Pancreas (tissue), 10 donors: ENCODE measurements at regions not wholly inside any gene's neighbourhood (a gene's known extent, or its start where the extent isn't known, plus 50 kb on each side); places are given as distances from the start of the nearest gene placed in this dataset.

Experiments
- ATAC-seq, 4 donors: fragments of 200-7000 bp; cut with Tn5 transposase; one replicate each; pipeline versions ENCODE4 v1.8.0 to v1.9.1; 2020; ENCODE audit warnings: mild to moderate bottlenecking in 4 of 4, moderate library complexity in 4 of 4
- DNase-seq, 6 donors: peaks; one replicate each; pipeline ENCODE4 v3.0.0-alpha.2; 2020
- FAIRE-seq: peaks from 2 replicates; lab custom pipeline; 2012; peaks lifted over from hg19 to GRCh38; lab: Jason Lieb, UNC
- H3K27ac ChIP-seq, 4 donors: fragments of 200-600 bp; sonication (generic); 1 replicate in 3 of 4; 2 replicates in 1 of 4; pipeline versions ENCODE4 v1.5.0 to v1.8.0; 2020
- H3K27me3 ChIP-seq, 4 donors: fragments of 200-600 bp; one replicate each; pipeline ENCODE4 v1.8.0; 2021
- H3K36me3 ChIP-seq, 3 donors: fragments of 200-600 bp; sonication (generic) in 1 of 3; one replicate each; pipeline versions ENCODE4 v1.5.0 to v1.8.0; 2020 to 2021
- H3K4me1 ChIP-seq, 3 donors: fragments of 200-600 bp; one replicate each; pipeline ENCODE4 v1.8.0; 2021
- H3K4me3 ChIP-seq, 4 donors: fragments of 200-600 bp; sonication (generic) in 2 of 4; one replicate each; pipeline versions ENCODE4 v1.5.0 to v1.8.0; 2020 to 2021
- H3K9me3 ChIP-seq, 4 donors: fragments of 200-600 bp; one replicate each; pipeline ENCODE4 v1.8.0; 2021
- CTCF ChIP-seq, 4 donors: fragments of 200-600 bp; sonication (generic) in 3 of 4; IDR thresholded peaks; one replicate each; pipeline versions ENCODE4 v1.5.0 to v1.8.0; 2021; ENCODE audit warnings: antibody characterized with exemption in 4 of 4
- WGBS, 2 donors: extraction: QIAGEN DNeasy Blood & Tissue Kit; methylation state at CpG; one replicate each; pipeline ENCODE4 v1.1.7; 2013; 5-methylcytosine and 5-hydroxymethylcytosine counted together
- intact Hi-C, 3 donors: fragments of 100-400 bp; cut with DNase I; formaldehyde crosslinking; loops; one replicate each; pipeline versions ENCODE4 v1.11.1 to v1.14.2; 2022
- donor health status: healthy with polysubstance abuse.
- donor health status: DM: no; HTN: no; CAD: no; lungs with moderate emphysema.
- donor health status: DM: no; HTN: no; CAD: no.
- donor health status: control.
- donor health status: control.
- donor health status: Bipolar disorder and iron deficiency.
- donor health status: DM: yes; HTN: yes; CAD: no.
- donor health status: DM: no; HTN: no; CAD: no.
- donor health status: DM: no; HTN: no; CAD: no.
- donor health status: DM: yes; HTN: yes; CAD: no.

DNA sequence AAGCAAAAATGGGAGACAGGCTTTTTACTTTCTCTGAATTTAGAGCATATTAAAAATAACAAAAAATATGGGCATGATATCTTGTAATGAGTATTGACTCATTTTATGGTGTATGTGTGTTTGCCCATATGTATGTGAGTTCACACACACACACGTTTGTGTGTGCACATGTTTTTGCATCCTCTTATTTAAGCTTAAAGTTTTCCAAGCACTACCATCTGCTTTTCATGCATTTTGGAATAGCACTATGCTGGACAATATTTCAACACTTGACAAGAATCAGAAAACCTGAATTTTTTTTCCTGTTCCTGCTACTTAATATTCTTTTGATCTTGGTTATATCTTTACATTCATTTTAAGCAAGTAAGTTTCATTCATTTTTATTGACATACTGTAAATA, 872.7 kb downstream of the OTOL1 start:
- H3K4me3 ChIP-seq, result no peak overlapping the region
- no peaks in the 10 kb centered on the region for H3K4me1 ChIP-seq
- no peaks in the 10 kb centered on the region for H3K36me3 ChIP-seq
- intact Hi-C loops, result no loop called here
- WGBS, 2 donors, result 23 to 26% methylated on average over 1 of the region's 1 CpG
- no peaks in the 10 kb centered on the region for H3K27me3 ChIP-seq
- TF ChIP-seq CTCF (IDR thresholded peaks at IDR 0.05), result no peak
- no peak for DNase-seq
- H3K9me3 ChIP-seq, result no peaks in the 10 kb centered on the region
- no peak for ATAC-seq
- FAIRE-seq, result no peak
- no peak overlapping the region for H3K27ac ChIP-seq

DNA sequence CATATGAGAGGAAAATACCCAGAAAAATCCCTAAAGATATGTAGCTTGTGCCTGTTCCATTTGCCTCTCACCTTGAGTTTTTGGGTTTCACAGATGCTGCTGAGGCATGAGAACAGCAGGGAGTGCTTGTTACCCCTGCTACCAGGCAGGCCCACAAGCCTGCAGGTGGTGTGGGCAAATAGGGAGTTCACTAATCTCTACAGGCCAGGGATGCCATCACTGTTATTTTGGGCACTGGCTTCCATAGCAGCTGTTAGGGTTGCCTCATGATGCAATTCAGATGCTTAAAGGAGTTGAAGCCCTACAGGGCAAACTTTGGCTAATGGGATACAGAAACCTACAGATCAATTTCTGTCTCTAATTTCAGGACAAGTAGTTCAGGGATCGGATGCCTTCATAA, 873.5 kb downstream of the OTOL1 start:
- H3K4me1 ChIP-seq, result no peaks in the 10 kb centered on the region
- H3K9me3 ChIP-seq, result no peaks in the 10 kb centered on the region
- ATAC-seq (no peak), FAIRE-seq (no peak), DNase-seq (no peak)
- no peaks in the 10 kb centered on the region for H3K36me3 ChIP-seq
- no peak for TF ChIP-seq CTCF (IDR thresholded peaks at IDR 0.05)
- H3K27ac ChIP-seq, result no peak overlapping the region
- 61 to 82% methylated on average over 1 of the region's 1 CpG for WGBS, 2 donors
- no peaks in the 10 kb centered on the region for H3K27me3 ChIP-seq
- intact Hi-C loops, result no loop called here
- no peak overlapping the region for H3K4me3 ChIP-seq

DNA sequence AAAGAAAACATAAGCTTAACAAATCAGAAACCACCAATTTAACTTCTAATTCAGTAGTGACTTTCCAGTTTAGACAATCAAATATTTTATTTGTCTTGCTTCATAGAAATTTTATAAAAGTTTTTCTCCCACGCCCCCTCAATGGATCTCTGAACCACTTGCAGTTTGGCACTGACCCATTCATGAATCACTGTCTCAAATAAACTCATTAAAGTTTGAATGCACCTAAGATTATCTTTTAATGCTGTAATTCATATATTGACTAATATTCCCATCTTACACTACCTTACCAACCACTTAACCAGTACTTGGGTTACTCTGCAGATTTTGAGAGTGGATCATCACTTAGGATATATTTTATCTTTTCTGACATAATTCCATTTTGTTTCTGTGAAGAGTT, 880.2 kb downstream of the OTOL1 start:
- no peaks in the 10 kb centered on the region for H3K36me3 ChIP-seq
- no peak for DNase-seq
- H3K4me3 ChIP-seq, result no peak overlapping the region
- no peak for TF ChIP-seq CTCF (IDR thresholded peaks at IDR 0.05)
- ATAC-seq, result no peak
- intact Hi-C loops, result no loop called here
- FAIRE-seq, result no peak
- 37 to 53% methylated on average over 1 of the region's 1 CpG for WGBS, 2 donors
- no peaks in the 10 kb centered on the region for H3K9me3 ChIP-seq
- H3K27me3 ChIP-seq, result no peaks in the 10 kb centered on the region
- no peak overlapping the region for H3K27ac ChIP-seq
- H3K4me1 ChIP-seq, result no peaks in the 10 kb centered on the region

GRCh38 chr3:162377608-162378007, 881.0 kb downstream of the OTOL1 start:
- Histone ChIP-seq H3K27me3 (no peaks in the 10 kb centered on the region), H3K27ac (no peak overlapping the region), H3K4me1 (no peaks in the 10 kb centered on the region), H3K4me3 (no peak overlapping the region), H3K36me3 (no peaks in the 10 kb centered on the region), H3K9me3 (no peaks in the 10 kb centered on the region)
- FAIRE-seq (no peak), DNase-seq (no peak), ATAC-seq (no peak)
- intact Hi-C loops, result no loop called here
- 55 to 69% methylated on average over 5 of the region's 5 CpGs for WGBS, 2 donors
- no peak for TF ChIP-seq CTCF (IDR thresholded peaks at IDR 0.05)

DNA sequence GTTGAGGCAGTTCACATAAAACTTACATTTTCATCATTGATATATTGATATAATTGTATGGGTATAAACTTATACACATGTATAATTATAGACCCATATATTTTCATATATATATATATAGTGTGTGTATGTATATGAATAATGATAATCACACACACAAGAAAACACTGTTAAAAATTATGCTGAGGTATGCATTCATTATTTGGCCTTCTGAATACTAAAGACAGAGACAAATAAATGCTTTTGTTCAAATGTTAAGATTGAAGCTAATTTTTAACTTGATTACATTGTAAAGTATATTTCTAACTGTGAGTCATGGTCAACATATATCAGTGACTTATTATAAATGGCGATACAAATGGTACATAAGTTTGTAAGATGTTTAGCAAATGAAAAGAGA, 888.8 kb downstream of the OTOL1 start:
- no peak for ATAC-seq
- H3K9me3 ChIP-seq, result no peaks in the 10 kb centered on the region
- H3K36me3 ChIP-seq, result no peaks in the 10 kb centered on the region
- TF ChIP-seq CTCF (IDR thresholded peaks at IDR 0.05), result no peak
- no peak for DNase-seq
- no peak overlapping the region for H3K4me3 ChIP-seq
- no peak overlapping the region for H3K27ac ChIP-seq
- no peaks in the 10 kb centered on the region for H3K27me3 ChIP-seq
- no peaks in the 10 kb centered on the region for H3K4me1 ChIP-seq
- 53% methylated on average over 1 of the region's 1 CpG for WGBS, 2 donors
- intact Hi-C loops, result no loop called here
- FAIRE-seq, result no peak
